H1 (cell line): ENCODE measurements at regions not wholly inside any gene's neighbourhood (a gene's known extent, or its start where the extent isn't known, plus 50 kb on each side); places are given as distances from the start of the nearest gene placed in this dataset.

Experiments
- CTCF ChIA-PET: fragments of 300-600 bp; sonication (Branson Sonifier 250); formaldehyde crosslinking; loops from one replicate; lab custom pipeline; 2021; ENCODE audit not compliant: partially characterized antibody; lab: Charles Lee
- POLR2A ChIA-PET: fragments of 300-600 bp; sonication (Branson Sonifier 250); formaldehyde crosslinking; loops from one replicate; lab custom pipeline; 2021; ENCODE audit warnings: inconsistent platforms; ENCODE audit not compliant: partially characterized antibody; lab: Charles Lee
- DNase-seq, 2 experiments: peaks; one replicate each; pipeline versions ENCODE4 v3.0.0 to v3.0.0-alpha.2; 2010 to 2022; ENCODE audit warnings: low spot score in 2 of 2, low read depth in 1 of 2, mixed read lengths in 1 of 2
- FAIRE-seq: peaks from 2 replicates; lab custom pipeline; 2011; peaks lifted over from hg19 to GRCh38; lab: Jason Lieb, UNC
- H2AFZ ChIP-seq: 2 replicates; pipeline ENCODE4 v1.8.1; 2012; ENCODE audit warnings: low read length, inconsistent platforms
- H2AK5ac ChIP-seq: 2 replicates; pipeline ENCODE4 v1.6.1; 2013; ENCODE audit warnings: low read depth, low read length
- H2BK120ac ChIP-seq: replicated peaks from 2 replicates; pipeline ENCODE3; 2013; ENCODE audit warnings: low read depth, low read length, inconsistent platforms
- H2BK12ac ChIP-seq: 2 replicates; pipeline ENCODE4 v1.6.1; 2013; ENCODE audit warnings: low read depth, low read length
- H2BK15ac ChIP-seq: 2 replicates; pipeline ENCODE4 v1.6.1; 2013; ENCODE audit warnings: low read length
- H2BK20ac ChIP-seq: 2 replicates; pipeline ENCODE4 v1.6.1; 2013; ENCODE audit warnings: low read length
- H2BK5ac ChIP-seq: 2 replicates; pipeline ENCODE4 v1.6.1; 2013; ENCODE audit warnings: low read depth, low read length
- H3K14ac ChIP-seq: 2 replicates; pipeline ENCODE4 v1.6.1; 2013; ENCODE audit warnings: inconsistent platforms; ENCODE audit not compliant: insufficient read length
- H3K18ac ChIP-seq: 2 replicates; pipeline ENCODE4 v1.6.1; 2013; ENCODE audit warnings: low read length; ENCODE audit errors: extremely low read depth
- H3K23ac ChIP-seq: 2 replicates; pipeline ENCODE4 v1.6.1; 2013; ENCODE audit warnings: inconsistent platforms; ENCODE audit not compliant: insufficient read length
- H3K23me2 ChIP-seq: 2 replicates; pipeline ENCODE4 v1.6.1; 2013; ENCODE audit warnings: low read depth, low read length
- H3K27ac ChIP-seq: 2 replicates; pipeline ENCODE4 v1.6.1; 2011; ENCODE audit warnings: low read depth, low read length, inconsistent platforms
- H3K27me3 ChIP-seq, 4 experiments: replicated peaks in 1 of 4; 1 replicate in 1 of 4; 2 replicates in 3 of 4; pipeline versions ENCODE4 v1.6.1 to v1.8.1; 2011 to 2013; ENCODE audit warnings: low read length in 3 of 4, mild to moderate bottlenecking in 3 of 4, inconsistent platforms in 2 of 4, mixed read lengths in 2 of 4, moderate library complexity in 1 of 4; ENCODE audit not compliant: control insufficient read depth in 3 of 4, insufficient read depth in 3 of 4; ENCODE audit errors: extremely low read depth in 1 of 4
- H3K36me3 ChIP-seq, 4 experiments: 2 replicates each; pipeline versions ENCODE4 v1.6.1 to v1.8.1; 2011 to 2013; ENCODE audit warnings: mild to moderate bottlenecking in 4 of 4, low read length in 3 of 4, moderate library complexity in 2 of 4, control low read depth in 1 of 4, inconsistent platforms in 1 of 4; ENCODE audit not compliant: insufficient read depth in 4 of 4, control insufficient read depth in 2 of 4
- H3K4ac ChIP-seq: replicated peaks from 2 replicates; pipeline ENCODE3; 2013; ENCODE audit warnings: low read length, low read depth, mixed read lengths, inconsistent platforms; ENCODE audit not compliant: insufficient read length
- H3K4me1 ChIP-seq, 4 experiments: replicated peaks in 1 of 4; 1 replicate in 1 of 4; 2 replicates in 3 of 4; pipeline versions ENCODE4 v1.6.1 to v1.8.1; 2011 to 2013; ENCODE audit warnings: low read length in 3 of 4, inconsistent platforms in 2 of 4, mixed read lengths in 1 of 4; ENCODE audit not compliant: insufficient read depth in 4 of 4, control insufficient read depth in 3 of 4
- H3K4me2 ChIP-seq, 2 experiments: 2 replicates each; pipeline versions ENCODE4 v1.6.1 to v1.8.1; 2011 to 2013; ENCODE audit warnings: low read depth in 2 of 2, low read length in 2 of 2, control low read depth in 1 of 2, inconsistent platforms in 1 of 2, mild to moderate bottlenecking in 1 of 2; ENCODE audit not compliant: insufficient read depth in 1 of 2
- H3K4me3 ChIP-seq, 4 experiments: fragments of 200-600, 300-600 bp in 1 of 4; sonication (generic), shearing (Covaris generic), sonication (Bioruptor Twin) in 1 of 4; 2 replicates each; pipeline versions ENCODE4 v1.5.1 to v1.8.1; 2011 to 2016; ENCODE audit warnings: low read length in 4 of 4, low read depth in 3 of 4, control low read depth in 2 of 4, inconsistent platforms in 2 of 4, mild to moderate bottlenecking in 2 of 4, mixed read lengths in 1 of 4, moderate library complexity in 1 of 4; ENCODE audit not compliant: insufficient read depth in 2 of 4; ENCODE audit errors: extremely low read depth in 1 of 4
- H3K56ac ChIP-seq: replicated peaks from 2 replicates; pipeline ENCODE3; 2013; ENCODE audit warnings: low read depth, mild to moderate bottlenecking, mixed read lengths, low read length, inconsistent platforms; ENCODE audit not compliant: insufficient read length
- H3K79me1 ChIP-seq: 2 replicates; pipeline ENCODE4 v1.6.1; 2013; ENCODE audit warnings: low read depth, low read length, control low read depth
- H3K79me2 ChIP-seq, 2 experiments: 2 replicates each; pipeline versions ENCODE4 v1.6.1 to v1.8.1; 2012 to 2013; ENCODE audit warnings: low read length in 2 of 2, mild to moderate bottlenecking in 2 of 2, inconsistent platforms in 1 of 2; ENCODE audit not compliant: insufficient read depth in 2 of 2, control insufficient read depth in 1 of 2
- H3K9ac ChIP-seq, 4 experiments: replicated peaks in 1 of 4; 1 replicate in 1 of 4; 2 replicates in 3 of 4; pipeline versions ENCODE4 v1.6.1 to v1.8.1; 2011 to 2013; ENCODE audit warnings: low read depth in 3 of 4, low read length in 3 of 4, control low read depth in 2 of 4, mild to moderate bottlenecking in 2 of 4, moderate library complexity in 2 of 4, inconsistent platforms in 1 of 4; ENCODE audit errors: extremely low read depth in 1 of 4
- H3K9me3 ChIP-seq, 2 experiments: 2 replicates each; pipeline versions ENCODE4 v1.6.1 to v1.8.1; 2012 to 2013; ENCODE audit warnings: mild to moderate bottlenecking in 2 of 2, moderate library complexity in 2 of 2, control low read depth in 1 of 2, inconsistent platforms in 1 of 2, low read depth in 1 of 2, low read length in 1 of 2, mixed read lengths in 1 of 2; ENCODE audit not compliant: insufficient read depth in 2 of 2
- H4K20me1 ChIP-seq, 2 experiments: replicated peaks in 1 of 2; 2 replicates each; pipeline versions ENCODE3 to v1.8.1; 2011 to 2013; ENCODE audit warnings: inconsistent platforms in 2 of 2, low read length in 2 of 2, mild to moderate bottlenecking in 1 of 2; ENCODE audit not compliant: insufficient read depth in 2 of 2, control insufficient read depth in 1 of 2
- H4K5ac ChIP-seq: 2 replicates; pipeline ENCODE4 v1.6.1; 2013; ENCODE audit warnings: low read length, low read depth, mixed read lengths, inconsistent platforms; ENCODE audit not compliant: insufficient read length
- H4K8ac ChIP-seq: 2 replicates; pipeline ENCODE4 v1.8.0; 2013; ENCODE audit warnings: mild to moderate bottlenecking, moderate library complexity, low read length, inconsistent platforms; ENCODE audit not compliant: insufficient read depth; ENCODE audit errors: extremely low read depth
- H4K91ac ChIP-seq: replicated peaks from 2 replicates; pipeline ENCODE3; 2013; ENCODE audit warnings: low read length, mixed read lengths, inconsistent platforms; ENCODE audit not compliant: insufficient read length
- BACH1 ChIP-seq: IDR thresholded peaks from 2 replicates; pipeline ENCODE4 v1.6.1; 2012; ENCODE audit warnings: low read length, improper control_type of control experiment
- CHD1 ChIP-seq: IDR thresholded peaks from 2 replicates; pipeline ENCODE4 v1.6.1; 2012; ENCODE audit warnings: low read depth, low read length, improper control_type of control experiment
- HDAC6 ChIP-seq: IDR thresholded peaks from one replicate; pipeline ENCODE4 v1.7.1; 2012; ENCODE audit warnings: low read depth, mild to moderate bottlenecking, inconsistent platforms, low read length, moderate library complexity
- KDM5A ChIP-seq: fragments of 200-600 bp; IDR thresholded peaks from 2 replicates; pipeline ENCODE4 v1.7.1; 2012; ENCODE audit warnings: mild to moderate bottlenecking, low read length, inconsistent platforms, mixed read lengths
- SRF ChIP-seq: IDR thresholded peaks from 2 replicates; pipeline ENCODE4 v1.6.1; 2011; ENCODE audit warnings: mild to moderate bottlenecking, low read depth, low read length, moderate library complexity
- WGBS, 2 experiments: shearing (Covaris generic) in 1 of 2; methylation state at CpG; one replicate each; pipeline versions ENCODE4 v1.1.6 to v1.1.7; 2013 to 2015; ENCODE audit warnings: low lambda C conversion rate in 2 of 2, mixed read lengths in 2 of 2, inconsistent platforms in 1 of 2, low coverage in 1 of 2, missing lambda C conversion rate in 1 of 2; ENCODE audit not compliant: insufficient replicate concordance in 2 of 2, insufficient coverage in 1 of 2, insufficient read length in 1 of 2; ENCODE audit errors: extremely low coverage in 1 of 2, missing lambda C conversion rate in 1 of 2; 5-methylcytosine and 5-hydroxymethylcytosine counted together

DNA sequence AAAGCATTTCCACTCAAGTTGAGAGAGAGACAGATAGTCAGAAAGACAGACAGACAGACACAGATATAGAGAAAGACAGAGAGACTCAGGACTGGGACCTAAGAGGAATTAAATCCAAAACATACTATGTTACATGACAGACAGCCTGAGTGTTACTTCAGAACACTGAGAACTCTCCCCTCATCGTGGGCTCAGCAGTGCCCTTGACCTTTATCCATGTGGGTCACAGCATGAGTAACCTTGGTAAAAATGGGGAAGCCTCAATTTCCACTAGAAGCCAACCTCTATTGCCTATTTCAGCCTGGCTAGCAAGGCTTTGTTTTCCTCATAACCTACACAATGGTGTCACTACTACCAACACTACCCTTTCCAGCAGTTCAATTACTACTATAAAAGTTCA, 81.9 kb upstream of the TRABD2B start:
- Histone ChIP-seq H4K91ac (no peak overlapping the region), H3K27me3 (no peaks in the 10 kb centered on the region; a peak in 1 of 7 replicates), H3K56ac (no peak overlapping the region), H3K4me3 (no peak overlapping the region), H2AFZ (no peak overlapping the region), H3K79me2 (no peaks in the 10 kb centered on the region), H3K27ac (no peak overlapping the region), H4K5ac (no peak overlapping the region), H3K4me1 (no peaks in the 10 kb centered on the region), H3K18ac (no peak overlapping the region), H3K4ac (no peak overlapping the region), H2AK5ac (no peak overlapping the region), H4K8ac (no peak overlapping the region), H3K79me1 (no peaks in the 10 kb centered on the region), H3K9ac (no peak overlapping the region), H3K23me2 (no peaks in the 10 kb centered on the region), H3K4me2 (no peak overlapping the region)
- POLR2A ChIA-PET, result no interaction called here
- 93% methylated on average over 1 of the region's 1 CpG; no CpG with 5 or more reads in 1 of the 2 experiments for WGBS, 2 experiments
- CTCF ChIA-PET, result interaction anchor here (1.2 to 3.3 kb wide), 3 partner anchors 17 to 81 kb away, joined by 3 to 21 read pairs (median 4); no protein-coding TSS in a partner anchor
- TF ChIP-seq SRF (no peak), BACH1 (no peak), CHD1 (no peak), KDM5A (no peak), HDAC6 (no peak)
- TF ChIP-seq, all 59 proteins: peak for 0
- FAIRE-seq (no peak), DNase-seq (no peak)
- Histone ChIP-seq H4K20me1 (no peaks in the 10 kb centered on the region), H3K9me3 (no peaks in the 10 kb centered on the region), H2BK120ac (no peak overlapping the region), H2BK5ac (no peak overlapping the region), H3K23ac (no peak overlapping the region), H2BK15ac (no peak overlapping the region), H2BK20ac (no peak overlapping the region), H3K14ac (no peak overlapping the region), H3K36me3 (no peaks in the 10 kb centered on the region), H2BK12ac (no peak overlapping the region)
